Posterior vena cava (tissue), 2 donors: ENCODE measurements at regions not wholly inside any gene's neighbourhood (a gene's known extent, or its start where the extent isn't known, plus 50 kb on each side); places are given as distances from the start of the nearest gene placed in this dataset.
A peak's percentile ranks its signal among the peaks of the same experiment; 100 is the strongest.
"Not testable (repeated sequence)": the region's sequence is repeated elsewhere in the genome, so short reads cannot be mapped to it uniquely, and the experiment has no call there.

Experiments
- DNase-seq: peaks from one replicate; pipeline ENCODE4 v3.0.0-alpha.2; 2020; ENCODE audit warnings: low spot score
- intact Hi-C, 2 donors: fragments of 100-400 bp; cut with DNase I; formaldehyde crosslinking; loops; one replicate each; pipeline versions ENCODE4 v1.14.1 to v1.14.2; 2022 to 2023
- donor health status: DM: yes; HTN: yes; CAD: no.
- donor health status: DM: yes; HTN: yes; CAD: no.

- DNase-seq: peak; percentile 14
Measured at GRCh38 chr13:16050055-16050454, 3131.6 kb downstream of the TUBA3C start.

GRCh38 chr13:16017494-16018009 lies 3164.1 kb downstream of the TUBA3C start:
- intact Hi-C loops, DNase-seq: not testable (repeated sequence)

More at GRCh38 chr13:16050055-16050454, 3131.6 kb downstream of the TUBA3C start:
- intact Hi-C loops: not testable (repeated sequence)

DNA sequence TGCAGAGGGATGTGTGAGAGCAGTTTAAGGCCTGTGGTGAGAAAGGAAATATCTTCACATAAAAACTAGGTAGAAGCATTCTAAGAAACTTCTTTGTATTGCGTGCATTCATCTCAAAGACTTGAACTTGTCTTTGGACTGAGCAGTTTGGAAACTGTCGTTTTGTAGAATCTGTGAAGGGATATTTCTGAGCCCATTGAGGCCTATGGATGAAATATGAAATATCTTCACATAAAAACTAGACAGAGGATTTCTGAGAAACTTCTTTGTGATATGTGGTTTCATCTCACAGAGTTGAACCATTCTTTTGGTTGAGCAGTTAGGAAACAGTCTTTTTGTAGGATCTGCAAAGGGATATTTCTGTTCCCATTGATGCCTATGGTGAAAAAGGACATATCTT lies 3173.4 kb downstream of the TUBA3C start:
- intact Hi-C loops, DNase-seq: not testable (repeated sequence)
